ENCODE measurements at regions not wholly inside any gene's neighbourhood (a gene's known extent, or its start where the extent isn't known, plus 50 kb on each side); places are given as distances from the start of the nearest gene placed in this dataset.

DNA sequence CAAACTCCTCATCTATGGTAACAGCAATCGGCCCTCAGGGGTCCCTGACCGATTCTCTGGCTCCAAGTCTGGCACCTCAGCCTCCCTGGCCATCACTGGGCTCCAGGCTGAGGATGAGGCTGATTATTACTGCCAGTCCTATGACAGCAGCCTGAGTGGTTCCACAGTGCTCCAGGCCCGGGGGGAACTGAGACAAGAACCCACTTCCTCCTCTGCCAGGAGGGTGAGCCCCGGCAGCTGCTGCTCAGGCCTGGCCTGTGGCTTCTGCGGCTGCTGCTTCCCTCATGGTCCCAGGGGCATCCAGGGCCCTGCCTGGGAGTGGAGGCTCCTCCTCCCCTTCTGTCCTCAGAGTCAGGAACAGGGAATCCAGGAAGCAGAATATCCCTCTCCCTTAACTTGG lies 98.4 kb downstream of the ZNF280B start:
- no peak overlapping the region for H3K9ac ChIP-seq (ENCODE audit: insufficient read depth in 1 of 2, low read length in 2 of 2)
- H3K4me1 ChIP-seq (ENCODE audit: control insufficient read depth in 5 of 5, insufficient read depth in 5 of 5, low read length in 5 of 5): no peaks in the 10 kb centered on the region
- no peak overlapping the region for H3K27ac ChIP-seq (ENCODE audit: low read depth in 1 of 2, low read length in 1 of 2)
- peaks cover 0 to 4% (median 0%) of the 10 kb centered on the region in 3 donors for H3K27me3 ChIP-seq (ENCODE audit: control insufficient read depth in 3 of 3, insufficient read depth in 3 of 3, low read length in 2 of 3)
- H3K36me3 ChIP-seq (ENCODE audit: control insufficient read depth in 4 of 4, insufficient read depth in 4 of 4, low read length in 4 of 4): no peaks in the 10 kb centered on the region
- H3K4me3 ChIP-seq: no peak overlapping the region
- TF ChIP-seq, protein P1, sequence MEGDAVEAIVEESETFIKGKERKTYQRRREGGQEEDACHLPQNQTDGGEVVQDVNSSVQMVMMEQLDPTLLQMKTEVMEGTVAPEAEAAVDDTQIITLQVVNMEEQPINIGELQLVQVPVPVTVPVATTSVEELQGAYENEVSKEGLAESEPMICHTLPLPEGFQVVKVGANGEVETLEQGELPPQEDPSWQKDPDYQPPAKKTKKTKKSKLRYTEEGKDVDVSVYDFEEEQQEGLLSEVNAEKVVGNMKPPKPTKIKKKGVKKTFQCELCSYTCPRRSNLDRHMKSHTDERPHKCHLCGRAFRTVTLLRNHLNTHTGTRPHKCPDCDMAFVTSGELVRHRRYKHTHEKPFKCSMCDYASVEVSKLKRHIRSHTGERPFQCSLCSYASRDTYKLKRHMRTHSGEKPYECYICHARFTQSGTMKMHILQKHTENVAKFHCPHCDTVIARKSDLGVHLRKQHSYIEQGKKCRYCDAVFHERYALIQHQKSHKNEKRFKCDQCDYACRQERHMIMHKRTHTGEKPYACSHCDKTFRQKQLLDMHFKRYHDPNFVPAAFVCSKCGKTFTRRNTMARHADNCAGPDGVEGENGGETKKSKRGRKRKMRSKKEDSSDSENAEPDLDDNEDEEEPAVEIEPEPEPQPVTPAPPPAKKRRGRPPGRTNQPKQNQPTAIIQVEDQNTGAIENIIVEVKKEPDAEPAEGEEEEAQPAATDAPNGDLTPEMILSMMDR (IDR thresholded peaks at IDR 0.05; ENCODE audit: control extremely low read depth, extremely low read depth): no peak
- ATAC-seq (ENCODE audit: insufficient read depth, low FRiP score) (no peak), DNase-seq (peak in 1 of 3 donors; percentile 19)
- H3K9me3 ChIP-seq (ENCODE audit: control insufficient read depth in 4 of 4, insufficient read depth in 3 of 4, low read length in 3 of 4): peaks cover 0 to 3% (median under 1%) of the 10 kb centered on the region in 4 donors
- 14 to 40% methylated on average over 5 of the region's 5 CpGs for WGBS, 2 donors

DNA sequence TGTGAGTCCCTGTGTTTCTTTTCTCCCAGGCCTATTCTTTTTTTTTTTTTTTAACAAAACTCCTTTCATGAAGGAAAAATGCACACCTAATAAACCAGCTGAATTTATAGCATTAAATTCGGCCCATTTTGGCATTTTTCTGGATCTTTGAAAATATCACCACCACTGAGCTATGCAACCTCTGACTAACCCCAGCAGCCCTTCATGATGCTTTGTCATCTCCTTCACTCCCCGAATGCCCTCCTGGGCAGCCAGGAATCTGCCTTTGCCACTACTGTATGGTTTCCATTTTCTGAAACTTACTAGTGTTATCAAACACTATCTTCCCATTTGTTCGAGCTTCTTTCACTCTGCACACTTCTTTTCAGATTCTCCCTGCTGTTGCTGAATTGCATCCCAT lies 97.9 kb downstream of the ZNF280B start:
- Histone ChIP-seq H3K9ac (ENCODE audit: insufficient read depth in 1 of 2, low read length in 2 of 2) (no peak overlapping the region), H3K36me3 (ENCODE audit: control insufficient read depth in 4 of 4, insufficient read depth in 4 of 4, low read length in 4 of 4) (no peaks in the 10 kb centered on the region), H3K4me1 (ENCODE audit: control insufficient read depth in 5 of 5, insufficient read depth in 5 of 5, low read length in 5 of 5) (no peaks in the 10 kb centered on the region), H3K27ac (ENCODE audit: low read depth in 1 of 2, low read length in 1 of 2) (no peak overlapping the region), H3K27me3 (ENCODE audit: control insufficient read depth in 3 of 3, insufficient read depth in 3 of 3, low read length in 2 of 3) (peaks cover 0 to 4% (median 0%) of the 10 kb centered on the region in 3 donors), H3K9me3 (ENCODE audit: control insufficient read depth in 4 of 4, insufficient read depth in 3 of 4, low read length in 3 of 4) (peaks cover 0 to 3% (median under 1%) of the 10 kb centered on the region in 4 donors), H3K4me3 (no peak overlapping the region)
- DNase-seq (no peak), ATAC-seq (ENCODE audit: insufficient read depth, low FRiP score) (no peak)
- 64 to 73% methylated on average over 3 of the region's 3 CpGs for WGBS, 2 donors
- TF ChIP-seq, protein P1 (IDR thresholded peaks at IDR 0.05; ENCODE audit: control extremely low read depth, extremely low read depth): no peak

DNA sequence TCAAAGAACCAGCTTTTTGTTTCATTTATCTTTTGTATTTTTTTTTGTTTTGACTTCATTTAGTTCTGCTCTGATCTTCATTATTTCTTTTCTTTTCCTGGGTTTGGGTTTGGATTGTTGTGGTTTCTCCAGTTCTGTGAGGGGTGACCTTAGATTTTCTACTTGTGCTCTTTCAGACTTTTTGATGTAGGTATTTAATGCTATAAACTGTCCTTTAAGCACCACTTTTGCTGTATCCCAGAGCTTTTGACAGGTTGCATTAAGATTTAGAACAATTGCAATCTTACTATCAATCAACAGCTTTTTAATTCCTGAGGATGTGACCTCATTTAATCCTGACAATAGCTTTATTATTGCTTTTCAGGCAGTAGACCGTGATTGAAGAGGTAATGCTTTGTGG lies 94.3 kb downstream of the ZNF280B start:
- no peak for ATAC-seq (ENCODE audit: insufficient read depth, low FRiP score)

More for the DNA sequence above, 94.3 kb downstream of the ZNF280B start:
- no peaks in the 10 kb centered on the region for H3K36me3 ChIP-seq (ENCODE audit: control insufficient read depth in 4 of 4, insufficient read depth in 4 of 4, low read length in 4 of 4)
- peaks cover 0 to 4% (median 3%) of the 10 kb centered on the region in 3 donors for H3K27me3 ChIP-seq (ENCODE audit: control insufficient read depth in 3 of 3, insufficient read depth in 3 of 3, low read length in 2 of 3)
- no peak overlapping the region for H3K9ac ChIP-seq (ENCODE audit: insufficient read depth in 1 of 2, low read length in 2 of 2)
- TF ChIP-seq, protein P1 (IDR thresholded peaks at IDR 0.05; ENCODE audit: control extremely low read depth, extremely low read depth): no peak
- DNase-seq: no peak
- H3K4me1 ChIP-seq (ENCODE audit: control insufficient read depth in 5 of 5, insufficient read depth in 5 of 5, low read length in 5 of 5): no peaks in the 10 kb centered on the region
- peaks cover 0 to 3% (median 2%) of the 10 kb centered on the region in 4 donors for H3K9me3 ChIP-seq (ENCODE audit: control insufficient read depth in 4 of 4, insufficient read depth in 3 of 4, low read length in 3 of 4)
- no peak overlapping the region for H3K27ac ChIP-seq (ENCODE audit: low read depth in 1 of 2, low read length in 1 of 2)
- no peak overlapping the region for H3K4me3 ChIP-seq
- WGBS, 2 donors: 47 to 66% methylated on average over 1 of the region's 1 CpG
